Kasumi-1 (cell line): ENCODE measurements at regions not wholly inside any gene's neighbourhood (a gene's known extent, or its start where the extent isn't known, plus 50 kb on each side); places are given as distances from the start of the nearest gene placed in this dataset.
"Not testable (repeated sequence)": the region's sequence is repeated elsewhere in the genome, so short reads cannot be mapped to it uniquely, and the experiment has no call there.

ENCODE experiments used
- DNase-seq, 2 experiments: peaks; one replicate each; lab custom pipeline; 2025; lab: John Stamatoyannopoulos, UW

DNA sequence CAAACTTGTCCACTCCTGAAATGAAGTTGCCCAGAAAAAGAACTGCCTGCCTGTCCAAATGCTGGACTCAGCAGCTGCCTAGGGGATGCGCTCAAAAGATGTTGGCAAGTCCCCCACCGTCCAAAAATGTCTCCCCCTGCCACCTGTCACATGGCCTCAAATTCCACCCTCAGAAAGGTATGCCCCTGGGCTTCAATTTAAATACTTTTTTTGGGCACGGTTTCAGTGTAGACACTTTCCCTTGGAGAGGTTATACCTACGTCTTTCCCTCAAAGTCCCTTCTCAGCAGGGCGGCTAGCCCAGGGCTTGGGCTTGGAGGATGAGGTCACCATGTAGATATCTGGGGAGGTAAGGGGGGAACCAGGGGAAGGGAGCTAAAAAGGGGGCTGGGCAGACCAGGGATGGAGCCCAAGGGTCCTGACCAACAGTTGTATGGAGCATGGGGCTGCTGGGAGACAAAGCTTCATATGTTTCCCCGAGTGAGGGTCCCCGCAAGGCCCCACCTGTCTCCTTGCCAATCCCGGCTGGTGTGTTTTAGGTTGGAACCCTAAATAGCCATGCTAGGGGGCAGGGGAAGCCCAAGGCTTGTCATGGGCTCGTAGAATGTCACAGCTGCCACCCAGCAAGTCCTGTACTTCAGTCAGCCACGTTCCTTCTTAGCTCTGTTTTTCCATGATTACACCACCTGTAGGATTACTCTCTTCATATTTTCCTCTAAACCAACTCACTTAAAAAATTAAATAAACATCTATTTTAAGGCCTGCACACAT is 131.2 kb upstream of the TBX3 start:
- DNase-seq, result no peak

GRCh38 chr12:114812858-114813761 is 129.1 kb upstream of the TBX3 start:
- DNase-seq, result no peak

DNA sequence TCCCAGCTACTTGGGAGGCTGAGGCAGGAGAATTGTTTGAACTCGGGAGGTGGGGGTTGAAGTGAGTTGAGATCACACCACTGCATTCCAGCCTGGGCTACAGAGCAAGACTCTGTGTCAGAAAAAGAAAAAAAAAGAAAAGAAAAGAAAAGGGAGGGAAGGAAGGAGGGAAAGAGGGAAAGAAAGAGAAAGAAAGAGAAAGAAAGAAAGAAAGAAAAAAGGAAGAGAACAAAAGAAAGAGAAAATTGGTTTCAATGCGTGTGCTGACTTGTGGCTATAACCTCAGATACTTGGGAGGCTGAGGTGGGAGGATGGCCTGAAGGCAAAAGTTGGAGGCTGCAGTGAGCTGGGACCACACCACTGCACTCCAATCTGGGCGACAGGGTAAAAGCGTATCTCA is 128.4 kb upstream of the TBX3 start:
- no peak for DNase-seq

GRCh38 chr12:114809097-114809496 is 125.1 kb upstream of the TBX3 start:
- DNase-seq, result no peak

- not testable (repeated sequence) for DNase-seq
These were observed 117.4 kb upstream of the TBX3 start for GRCh38 chr12:114801381-114801780.

DNA sequence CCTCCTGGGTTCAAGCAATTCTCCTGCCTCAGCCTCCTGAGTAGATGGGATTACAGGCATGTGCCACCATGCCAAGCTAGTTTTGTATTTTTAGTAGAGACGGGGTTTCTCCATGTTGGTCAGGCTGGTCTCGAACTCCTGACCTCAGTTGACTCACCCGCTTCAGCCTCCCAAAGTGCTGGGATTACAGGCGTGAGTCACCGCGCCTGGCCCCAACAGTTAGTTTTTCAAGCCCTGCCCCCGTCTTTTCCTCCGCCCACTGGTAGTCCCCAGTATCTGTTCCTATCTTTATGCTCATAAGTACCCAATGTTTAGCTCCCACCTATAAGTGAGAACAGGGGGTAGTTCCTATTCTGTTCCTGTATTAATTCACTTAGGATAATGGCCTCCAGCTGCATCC is 116.6 kb upstream of the TBX3 start:
- DNase-seq, result not testable (repeated sequence)

- no peak for DNase-seq
These were observed 115.9 kb upstream of the TBX3 start for GRCh38 chr12:114799574-114800487.

DNA sequence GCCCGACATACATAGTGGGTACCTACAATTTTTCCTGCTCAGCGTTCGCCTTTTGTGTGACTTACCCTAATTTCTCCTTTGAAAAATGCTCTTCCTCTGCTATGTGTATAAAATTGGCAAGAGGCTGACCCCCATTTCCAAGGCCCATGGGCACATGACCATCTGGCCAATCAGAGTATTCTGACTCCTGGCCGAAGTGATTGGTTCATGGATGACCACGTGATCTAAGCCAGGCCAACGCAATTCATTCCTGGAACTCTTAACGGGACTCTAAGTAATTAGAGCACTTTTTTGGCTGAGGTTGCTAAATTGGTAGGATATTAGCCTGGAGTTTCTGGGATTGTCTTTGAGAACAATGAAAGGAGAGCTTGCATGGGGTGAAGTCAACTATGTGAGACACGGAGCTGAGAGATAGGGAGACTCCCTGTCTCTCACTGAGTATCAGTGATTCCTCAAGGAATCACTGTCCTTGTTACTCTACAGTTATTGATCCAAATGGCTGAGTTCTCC is 110.1 kb upstream of the TBX3 start:
- DNase-seq, result no peak

DNA sequence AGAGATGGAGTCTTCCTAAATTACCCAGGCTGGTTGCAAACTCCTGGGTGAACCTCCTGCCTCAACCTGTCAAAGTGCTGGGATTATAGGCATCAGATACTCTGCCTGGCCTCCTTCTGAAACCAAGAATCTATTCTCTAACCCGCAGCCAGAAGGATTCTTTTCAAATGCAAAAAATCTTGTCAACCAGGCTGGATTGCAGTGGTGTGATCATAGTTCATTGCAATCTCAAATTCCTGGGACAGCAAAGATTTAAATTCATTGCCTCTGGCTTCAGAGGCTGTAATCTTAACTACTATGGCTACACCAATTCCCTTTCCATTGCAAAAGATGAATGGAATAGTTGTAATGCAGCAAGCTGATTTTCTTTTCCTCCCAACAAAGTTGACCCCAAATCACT is 106.3 kb upstream of the TBX3 start:
- no peak for DNase-seq

GRCh38 chr12:114789821-114790220 is 105.8 kb upstream of the TBX3 start:
- no peak for DNase-seq

- DNase-seq, result no peak
These were observed 105.3 kb upstream of the TBX3 start for GRCh38 chr12:114789276-114789675.

- DNase-seq, result no peak
These were observed 100.6 kb upstream of the TBX3 start for GRCh38 chr12:114784526-114784925.

GRCh38 chr12:114783089-114783618 is 99.2 kb upstream of the TBX3 start:
- no peak for DNase-seq

- no peak for DNase-seq
These were observed 96.9 kb upstream of the TBX3 start for GRCh38 chr12:114780746-114781399.

- DNase-seq, result no peak
These were observed 95.7 kb upstream of the TBX3 start for GRCh38 chr12:114779647-114780046.

DNA sequence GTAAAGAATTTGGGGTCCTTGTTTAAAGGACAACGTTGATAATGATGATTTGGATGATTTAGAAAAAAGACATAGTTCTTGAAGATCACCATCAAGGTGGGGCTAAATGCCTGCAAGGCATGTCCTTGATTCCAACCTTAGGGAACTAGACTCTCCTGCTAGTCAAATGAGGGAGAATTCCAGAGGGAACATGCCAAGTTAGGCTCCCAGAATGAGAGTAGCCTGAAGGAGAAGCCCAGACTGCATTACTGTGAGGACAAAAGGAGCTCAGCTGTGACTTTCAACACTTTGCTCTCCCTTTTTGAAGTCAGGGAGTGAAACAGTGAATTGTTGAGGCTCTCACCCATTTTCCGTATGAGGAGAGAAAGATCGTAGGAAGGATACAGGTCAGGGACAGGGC is 95.2 kb upstream of the TBX3 start:
- DNase-seq, result no peak

DNA sequence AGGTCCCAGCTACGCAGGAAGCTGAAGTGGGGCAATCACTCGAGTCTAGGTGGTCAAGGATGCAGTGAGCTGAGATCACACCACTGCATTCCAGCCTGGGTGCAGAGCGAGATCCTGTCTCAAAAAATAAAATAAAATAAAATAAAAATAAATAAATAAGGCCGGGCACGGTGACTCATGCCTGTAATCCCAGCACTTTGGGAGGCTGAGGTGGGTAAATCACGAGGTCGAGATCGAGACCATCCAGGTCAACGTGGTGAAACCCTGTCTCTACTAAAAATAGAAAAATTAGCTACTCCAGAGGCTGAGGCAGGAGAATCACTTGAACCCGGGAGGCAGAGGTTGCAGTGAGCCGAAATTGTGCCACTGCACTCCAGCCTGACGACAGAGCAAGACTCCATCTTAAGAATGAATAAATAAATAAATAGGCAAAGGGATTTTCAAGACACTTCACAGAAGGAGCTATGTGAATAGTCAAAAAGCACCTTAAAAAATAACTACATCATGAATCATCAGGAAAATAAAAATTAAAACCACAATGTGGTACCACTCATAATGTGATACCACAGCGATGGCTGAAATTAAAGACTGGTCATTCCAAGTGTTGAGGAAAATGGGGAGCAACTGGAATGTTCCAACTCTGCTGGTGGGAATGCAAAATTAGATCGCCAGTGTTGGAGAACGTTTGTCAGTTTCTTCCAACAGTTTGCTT is 92.9 kb upstream of the TBX3 start:
- DNase-seq, result no peak

GRCh38 chr12:114774699-114775098 is 90.7 kb upstream of the TBX3 start:
- DNase-seq, result no peak

DNA sequence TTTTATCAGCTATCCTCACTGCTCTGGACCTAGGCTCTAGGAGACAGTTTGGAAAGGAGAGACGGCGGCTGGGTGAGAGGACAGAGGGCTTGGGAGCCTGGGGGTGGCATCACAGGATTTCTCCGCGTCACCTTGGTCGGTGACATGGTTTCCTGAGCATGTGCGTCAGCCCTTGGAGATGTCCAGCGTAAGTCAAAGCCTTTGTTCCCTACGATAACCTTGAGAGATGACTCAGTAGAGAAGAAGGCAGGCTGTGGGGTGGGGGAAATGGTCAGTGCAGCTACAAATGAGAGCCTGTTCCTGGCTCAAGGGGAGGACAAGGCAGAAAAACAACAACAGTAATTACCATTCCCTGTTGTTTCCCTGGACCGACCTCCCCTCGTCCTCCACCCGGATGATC is 90.2 kb upstream of the TBX3 start:
- DNase-seq, result no peak

GRCh38 chr12:114770323-114770722 is 86.3 kb upstream of the TBX3 start:
- no peak for DNase-seq

DNA sequence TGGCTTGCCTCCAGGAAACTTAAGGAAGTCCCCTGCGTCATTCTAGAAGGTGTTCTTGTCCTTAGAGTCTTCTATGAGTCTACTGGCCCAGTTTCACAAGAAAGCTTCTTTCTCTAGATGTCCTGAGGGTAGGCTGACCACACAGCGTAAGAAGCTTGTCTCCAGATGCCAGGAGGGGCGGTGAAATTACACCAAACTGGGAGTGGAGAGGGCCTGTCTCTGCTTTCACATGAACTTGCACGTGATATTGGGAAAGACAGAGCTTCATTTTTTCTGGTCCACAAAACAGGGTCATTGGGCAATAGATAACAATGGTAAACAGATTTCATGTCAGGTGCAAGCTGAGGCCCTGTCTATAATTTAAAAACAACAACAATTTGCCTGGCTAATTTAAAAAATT is 85.7 kb upstream of the TBX3 start:
- DNase-seq, result no peak
